Activated CD8-positive, alpha-beta memory T cell treated with anti-CD3 and anti-CD28 coated beads for 24 hours (primary cell): ENCODE measurements at regions not wholly inside any gene's neighbourhood (a gene's known extent, or its start where the extent isn't known, plus 50 kb on each side); places are given as distances from the start of the nearest gene placed in this dataset.
"Not testable (repeated sequence)": the region's sequence is repeated elsewhere in the genome, so short reads cannot be mapped to it uniquely, and the experiment has no call there.

Experiments used
- DNase-seq: peaks from one replicate; pipeline ENCODE4 v3.0.0-alpha.2; 2020

- no peak for DNase-seq
These were observed 118.8 kb downstream of the C16orf95 start for GRCh38 chr16:87198328-87198832.

DNA sequence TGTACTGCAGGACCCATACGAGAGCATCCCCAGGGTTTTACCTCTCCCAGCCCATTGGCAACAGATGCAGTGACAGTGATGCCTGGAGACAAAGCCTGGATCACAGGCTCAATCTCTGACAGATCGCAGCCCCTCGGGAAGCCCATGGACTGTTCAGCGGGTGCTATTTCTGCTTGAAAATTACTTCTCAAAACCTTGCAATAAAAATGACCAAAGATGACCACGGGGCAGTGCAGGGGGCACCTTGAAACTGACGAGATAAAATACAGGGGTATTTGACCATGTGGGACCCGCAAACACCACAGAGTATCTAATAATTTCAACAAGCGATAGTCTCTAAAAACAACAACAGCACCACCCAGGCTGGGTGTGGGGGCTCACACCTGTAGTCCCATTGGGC lies 118.3 kb downstream of the C16orf95 start:
- DNase-seq, result no peak

- DNase-seq, result no peak
These were observed 117.8 kb downstream of the C16orf95 start for GRCh38 chr16:87199379-87199778.

GRCh38 chr16:87199901-87200300 lies 117.3 kb downstream of the C16orf95 start:
- DNase-seq, result no peak

DNA sequence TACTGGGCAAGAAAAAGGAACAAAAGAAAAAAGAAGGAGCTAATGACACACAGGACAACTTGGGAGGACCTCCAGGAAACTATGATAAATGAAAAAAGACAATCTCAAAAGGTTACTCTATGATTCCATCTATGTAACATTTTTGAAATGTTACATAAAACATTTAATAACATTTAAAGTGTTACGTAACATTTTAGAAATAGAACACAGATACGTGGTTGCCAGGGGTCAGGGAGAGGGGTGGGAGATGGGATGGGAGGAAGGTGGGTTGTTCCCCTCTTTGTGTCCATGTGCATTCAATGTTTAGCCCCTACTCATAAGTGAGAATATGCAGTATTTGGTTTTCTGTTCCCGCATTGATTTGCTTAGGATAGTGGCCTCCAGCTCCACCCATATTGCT lies 116.6 kb downstream of the C16orf95 start:
- DNase-seq, result no peak

DNA sequence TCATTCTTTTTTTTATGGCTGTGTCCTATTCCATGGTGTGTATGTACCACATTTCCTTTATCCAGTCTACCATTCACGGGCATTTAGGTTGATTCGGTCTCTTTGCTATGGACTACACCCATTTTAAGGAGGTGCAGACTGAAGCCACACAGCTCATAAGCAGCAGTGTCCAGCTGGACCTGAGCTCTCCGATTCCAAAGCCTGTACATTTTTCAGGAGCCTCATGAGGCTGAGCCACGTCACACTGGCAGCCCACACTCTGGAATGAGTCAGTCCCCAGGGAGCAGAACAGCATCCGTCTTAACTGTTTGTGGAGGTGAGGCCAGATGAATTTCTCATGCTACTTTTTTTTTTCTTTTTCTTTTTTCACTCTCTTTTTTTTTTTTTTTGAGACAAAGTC lies 116.1 kb downstream of the C16orf95 start:
- no peak for DNase-seq

- no peak for DNase-seq
These were observed 115.4 kb downstream of the C16orf95 start for GRCh38 chr16:87201790-87202189.

- DNase-seq, result no peak
These were observed 114.8 kb downstream of the C16orf95 start for GRCh38 chr16:87202346-87202745.

DNA sequence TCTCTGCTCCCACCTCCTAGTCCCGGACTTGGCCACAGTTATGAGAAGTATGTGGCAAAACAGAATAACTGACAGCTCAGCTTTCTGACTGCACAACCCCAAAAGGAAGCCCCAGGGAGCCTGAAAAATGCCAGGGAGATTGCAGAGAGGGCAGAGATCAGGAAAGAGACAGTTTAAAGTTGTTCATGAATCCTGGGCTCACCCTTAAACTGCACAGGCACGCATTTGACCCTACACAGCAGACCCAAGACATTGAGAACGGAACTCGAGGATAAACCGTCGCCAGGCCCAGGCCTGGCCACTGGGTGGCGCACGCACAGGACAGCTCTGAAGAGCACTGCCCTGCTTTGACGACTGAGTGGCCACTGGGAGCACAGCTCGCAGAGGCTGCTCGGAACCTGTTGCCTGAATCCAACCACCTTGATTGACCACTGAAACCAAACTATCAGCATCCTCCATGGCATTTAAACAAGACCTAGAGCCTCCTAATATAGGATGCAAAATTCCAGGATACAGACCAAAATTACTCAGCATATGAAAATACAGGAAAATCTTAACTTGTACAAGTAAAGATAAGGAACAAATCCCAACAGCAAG lies 114.0 kb downstream of the C16orf95 start:
- peak; percentile 62 for DNase-seq

- no peak for DNase-seq
These were observed 110.3 kb downstream of the C16orf95 start for GRCh38 chr16:87206646-87207451.

- no peak for DNase-seq
These were observed 109.7 kb downstream of the C16orf95 start for GRCh38 chr16:87207509-87207908.

- no peak for DNase-seq
These were observed 109.2 kb downstream of the C16orf95 start for GRCh38 chr16:87207965-87208364.

- DNase-seq, result not testable (repeated sequence)
These were observed 108.2 kb downstream of the C16orf95 start for GRCh38 chr16:87208968-87209367.

DNA sequence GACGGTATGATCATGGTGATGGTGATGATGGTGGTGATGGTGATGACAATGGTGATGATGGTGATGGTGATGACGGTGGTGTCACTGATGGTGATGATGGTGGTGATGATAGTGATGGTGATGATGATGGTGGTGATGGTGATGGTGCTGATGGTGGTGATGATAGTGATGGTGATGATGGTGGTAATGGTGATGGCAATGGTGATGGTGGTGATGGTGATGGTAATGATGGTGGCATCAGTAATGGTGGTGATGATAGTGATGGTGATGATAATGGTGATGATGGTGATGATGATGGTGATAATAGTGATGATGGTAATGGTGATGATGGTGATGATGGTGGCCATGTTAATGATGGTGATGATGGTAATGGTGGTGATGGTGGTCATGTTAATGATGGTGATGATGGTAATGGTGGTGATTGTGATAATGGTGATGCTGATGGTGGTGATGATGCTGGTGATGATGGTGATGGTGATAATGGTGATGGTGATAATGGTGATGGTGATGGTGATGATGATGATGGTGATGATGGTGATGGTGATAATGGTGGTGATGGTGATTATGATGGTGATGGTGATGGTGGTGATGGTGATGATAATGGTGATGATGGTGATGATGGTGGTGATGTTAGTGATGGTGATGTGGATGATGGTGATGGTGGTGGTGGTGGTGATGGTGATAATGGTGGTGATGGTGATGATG lies 107.2 kb downstream of the C16orf95 start:
- no peak for DNase-seq

DNA sequence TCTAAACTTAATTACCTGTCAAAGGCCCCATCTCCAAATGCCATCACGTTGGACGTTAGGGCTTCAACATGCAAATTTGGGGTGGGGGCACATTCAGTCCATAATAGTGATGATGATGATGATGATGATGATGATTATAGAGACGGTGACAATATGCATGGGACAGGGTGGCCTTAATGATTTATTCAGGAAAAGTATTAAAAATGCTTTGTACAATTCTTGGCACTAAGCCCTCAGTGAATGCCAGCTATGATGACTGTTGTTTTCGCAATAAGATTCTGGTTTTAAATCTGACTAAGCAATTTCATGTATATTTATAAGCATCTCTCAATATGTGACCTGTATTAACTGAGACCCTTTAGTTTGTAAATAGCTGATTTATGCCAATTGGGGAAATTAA lies 106.3 kb downstream of the C16orf95 start:
- no peak for DNase-seq

- DNase-seq, result no peak
These were observed 105.2 kb downstream of the C16orf95 start for GRCh38 chr16:87212026-87212425.

DNA sequence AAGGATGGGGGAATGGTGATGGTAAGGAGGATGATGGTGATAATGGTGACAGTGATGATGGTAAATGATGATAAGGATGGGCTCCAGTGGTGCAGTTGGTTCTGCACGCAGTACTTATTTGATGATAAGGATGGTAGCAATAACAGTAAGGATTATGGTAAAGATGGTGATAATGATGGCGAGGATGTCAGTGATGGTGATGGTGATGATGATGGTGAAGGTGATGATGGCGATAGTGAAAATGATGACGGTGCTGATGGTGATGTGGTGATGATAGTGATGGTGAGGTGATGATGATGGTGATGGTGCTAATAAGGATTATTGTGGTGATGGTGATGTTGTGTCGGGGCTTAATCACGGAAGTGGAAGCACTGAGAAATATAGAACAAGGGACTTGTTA lies 103.7 kb downstream of the C16orf95 start:
- no peak for DNase-seq

DNA sequence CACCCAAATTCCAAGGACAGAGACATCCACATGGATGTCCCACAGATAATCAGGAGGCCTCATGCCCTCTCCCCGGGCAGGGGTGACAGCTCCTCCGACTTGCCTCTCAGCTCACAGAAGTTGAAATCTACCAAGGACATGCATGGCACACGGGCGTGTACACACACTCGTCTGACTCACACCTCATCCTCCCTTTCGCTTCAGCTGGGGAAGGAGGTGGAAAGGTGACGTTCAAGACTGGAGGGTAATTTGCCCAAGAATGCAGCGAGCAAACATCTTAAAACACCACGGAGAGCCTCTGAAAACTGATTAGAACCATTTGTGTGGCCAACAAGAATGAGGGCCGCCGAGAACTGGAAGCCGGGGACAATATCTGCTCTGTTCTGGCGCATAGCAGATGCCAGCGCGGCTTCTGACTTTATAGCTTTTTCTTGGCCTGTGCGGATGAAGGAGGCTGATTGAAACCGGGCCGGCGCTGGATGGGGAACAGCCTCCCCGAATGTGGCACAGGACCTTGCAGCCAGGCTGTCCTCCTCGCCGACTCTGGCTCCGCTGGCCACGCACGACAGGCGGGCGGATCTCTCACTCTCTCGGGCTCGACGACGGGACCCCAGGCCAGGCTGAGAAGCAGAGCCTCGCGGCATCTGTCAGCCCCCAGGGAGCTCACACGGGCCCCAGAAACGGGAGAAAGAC lies 100.9 kb downstream of the C16orf95 start:
- no peak for DNase-seq

GRCh38 chr16:87216841-87217275 lies 100.3 kb downstream of the C16orf95 start:
- DNase-seq, result no peak

DNA sequence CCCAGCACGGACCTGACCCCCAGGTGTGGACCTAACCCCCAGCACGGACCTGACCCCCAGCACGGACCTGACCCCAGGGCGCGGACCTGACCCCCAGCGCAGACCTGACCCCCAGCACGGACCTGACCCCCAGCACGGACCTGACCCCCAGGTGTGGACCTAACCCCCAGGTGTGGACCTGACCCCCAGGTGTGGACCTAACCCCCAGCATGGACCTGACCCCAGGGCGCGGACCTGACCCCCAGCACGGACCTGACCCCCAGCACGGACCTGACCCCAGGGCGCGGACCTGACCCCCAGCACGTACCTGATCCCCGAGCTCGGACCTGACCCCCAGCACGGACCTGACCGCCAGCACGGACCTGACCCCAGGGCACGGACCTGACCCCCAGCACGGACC lies 99.4 kb downstream of the C16orf95 start:
- DNase-seq, result not testable (repeated sequence)

GRCh38 chr16:87218281-87219055 lies 98.7 kb downstream of the C16orf95 start:
- DNase-seq, result no peak

DNA sequence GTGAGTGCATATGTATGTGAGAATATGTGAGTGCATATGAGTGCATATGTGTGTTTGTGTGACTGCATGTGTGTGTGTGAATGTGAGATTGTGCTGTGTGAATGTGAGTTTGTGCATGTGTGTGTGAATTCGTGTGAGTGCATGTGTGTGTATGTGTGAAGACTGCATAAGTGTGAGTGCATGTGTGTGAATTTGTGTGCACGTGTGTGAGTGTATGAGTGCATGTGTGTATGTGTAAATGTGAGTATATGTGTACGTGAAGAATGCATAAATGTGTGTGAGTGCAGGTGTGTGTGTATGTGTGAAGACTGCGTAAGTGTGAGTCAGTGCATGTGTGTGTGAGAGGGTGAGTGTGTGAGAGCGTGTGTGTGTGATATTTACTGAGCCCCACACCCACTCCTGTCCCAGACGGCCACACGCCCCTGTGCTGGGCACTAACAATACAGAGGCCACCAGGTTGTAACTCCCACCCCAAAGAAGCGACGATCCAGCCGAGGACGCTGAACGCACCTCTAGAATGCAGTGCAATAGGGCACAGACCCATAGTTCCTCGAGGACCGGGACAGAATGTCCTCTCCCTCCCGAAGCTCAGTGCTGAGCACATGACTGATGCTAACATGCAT lies 97.8 kb downstream of the C16orf95 start:
- no peak for DNase-seq
